HEK293T (cell line): ENCODE measurements at regions not wholly inside any gene's neighbourhood (a gene's known extent, or its start where the extent isn't known, plus 50 kb on each side); places are given as distances from the start of the nearest gene placed in this dataset.

ENCODE experiments used
- BHLHE40 ChIP-seq: fragments of 450-650 bp; IDR thresholded peaks from 2 replicates; pipeline ENCODE4 v1.6.1; 2016; ENCODE audit warnings: mild to moderate bottlenecking, moderate library complexity, borderline replicate concordance
- FOXM1 ChIP-seq: fragments of 450-650 bp; IDR thresholded peaks from 2 replicates; pipeline ENCODE4 v1.6.1; 2017; ENCODE audit warnings: mild to moderate bottlenecking, borderline replicate concordance
- SP1 ChIP-seq: fragments of 450-650 bp; IDR thresholded peaks from 2 replicates; pipeline ENCODE4 v1.6.1; 2017

DNA sequence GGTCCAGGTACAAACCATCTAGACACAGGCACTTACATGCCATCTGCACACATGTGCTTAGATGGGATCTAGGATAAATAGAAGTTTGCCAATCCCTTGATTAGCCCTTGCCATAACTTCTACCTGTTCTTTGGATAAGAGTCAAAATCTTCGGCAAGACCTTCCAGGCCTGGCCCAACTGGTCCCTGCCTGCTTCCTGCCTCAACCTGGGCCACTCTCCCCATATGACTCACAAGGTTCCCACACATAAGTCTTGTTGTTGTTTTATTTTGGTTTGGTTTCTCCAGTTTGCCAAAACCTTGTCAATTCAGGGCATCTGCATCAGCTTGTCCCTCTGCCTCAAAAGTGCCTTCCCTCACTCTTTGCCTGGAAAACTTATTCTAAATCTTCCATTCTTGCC, 95.3 kb upstream of the XYLT1 start:
- no peak for TF ChIP-seq BHLHE40
- no peak for TF ChIP-seq FOXM1
- no peak for TF ChIP-seq SP1
